H9 (cell line): ENCODE measurements at regions not wholly inside any gene's neighbourhood (a gene's known extent, or its start where the extent isn't known, plus 50 kb on each side); places are given as distances from the start of the nearest gene placed in this dataset.

ENCODE experiments used
- DNase-seq: peaks from one replicate; pipeline ENCODE4 v3.0.0-alpha.2; 2017
- H2AFZ ChIP-seq: one replicate; pipeline ENCODE4 v1.6.1; 2013; ENCODE audit warnings: mild to moderate bottlenecking, low read length, control low read depth, moderate library complexity
- H2AK5ac ChIP-seq: 2 replicates; pipeline ENCODE4 v1.6.1; 2013; ENCODE audit warnings: low read length, control low read depth, mixed read lengths; ENCODE audit not compliant: insufficient read length
- H2BK120ac ChIP-seq: one replicate; pipeline ENCODE4 v1.6.1; 2013; ENCODE audit warnings: low read depth, mild to moderate bottlenecking, low read length, control low read depth, inconsistent platforms; ENCODE audit not compliant: poor library complexity, severe bottlenecking
- H2BK12ac ChIP-seq: 2 replicates; pipeline ENCODE4 v1.6.1; 2013; ENCODE audit warnings: low read length, control low read depth, mixed read lengths, low read depth; ENCODE audit not compliant: insufficient read length
- H2BK15ac ChIP-seq: 2 replicates; pipeline ENCODE4 v1.6.1; 2013; ENCODE audit warnings: low read depth, low read length, control low read depth
- H2BK20ac ChIP-seq: one replicate; pipeline ENCODE4 v1.6.1; 2013; ENCODE audit warnings: low read depth, mild to moderate bottlenecking, low read length, control low read depth, inconsistent platforms; ENCODE audit not compliant: poor library complexity, severe bottlenecking
- H2BK5ac ChIP-seq: 2 replicates; pipeline ENCODE4 v1.6.1; 2013; ENCODE audit warnings: low read length, control low read depth, mixed read lengths; ENCODE audit not compliant: insufficient read length
- H3K14ac ChIP-seq: 2 replicates; pipeline ENCODE4 v1.6.1; 2013; ENCODE audit warnings: low read length, control low read depth; ENCODE audit not compliant: insufficient read depth
- H3K18ac ChIP-seq: 2 replicates; pipeline ENCODE4 v1.6.1; 2013; ENCODE audit warnings: low read depth, mild to moderate bottlenecking, mixed read lengths, low read length, control low read depth; ENCODE audit not compliant: insufficient read length
- H3K23ac ChIP-seq: 2 replicates; pipeline ENCODE4 v1.6.1; 2013; ENCODE audit warnings: low read length, control low read depth, mixed read lengths, low read depth; ENCODE audit not compliant: insufficient read length
- H3K23me2 ChIP-seq: 2 replicates; pipeline ENCODE4 v1.6.1; 2013; ENCODE audit warnings: low read depth, mild to moderate bottlenecking, mixed read lengths, low read length, control low read depth; ENCODE audit not compliant: insufficient read length, poor library complexity, severe bottlenecking
- H3K27ac ChIP-seq: 2 replicates; pipeline ENCODE4 v1.5.1; 2013; ENCODE audit warnings: low read length, control low read depth, mixed read lengths, low read depth; ENCODE audit not compliant: insufficient read length
- H3K27me3 ChIP-seq: 2 replicates; pipeline ENCODE4 v1.6.1; 2013; ENCODE audit warnings: low read length, control low read depth, inconsistent platforms; ENCODE audit not compliant: insufficient read depth
- H3K4ac ChIP-seq: 2 replicates; pipeline ENCODE4 v1.6.1; 2013; ENCODE audit warnings: low read depth, mild to moderate bottlenecking, control low read depth, inconsistent platforms, low read length, moderate library complexity
- H3K4me1 ChIP-seq: 2 replicates; pipeline ENCODE4 v1.6.1; 2013; ENCODE audit warnings: low read length, control low read depth, inconsistent platforms; ENCODE audit not compliant: insufficient read depth
- H3K4me2 ChIP-seq: 2 replicates; pipeline ENCODE4 v1.6.1; 2013; ENCODE audit warnings: low read length, control low read depth, mixed read lengths; ENCODE audit not compliant: insufficient read length, insufficient read depth
- H3K56ac ChIP-seq: 2 replicates; pipeline ENCODE4 v1.6.1; 2013; ENCODE audit warnings: low read depth, mild to moderate bottlenecking, mixed read lengths, low read length, control low read depth; ENCODE audit not compliant: insufficient read length
- H3K79me1 ChIP-seq: 2 replicates; pipeline ENCODE4 v1.6.1; 2013; ENCODE audit warnings: low read depth, mild to moderate bottlenecking, moderate library complexity, low read length, control low read depth, inconsistent platforms; ENCODE audit not compliant: insufficient read depth, poor library complexity, severe bottlenecking
- H3K79me2 ChIP-seq: 2 replicates; pipeline ENCODE4 v1.6.1; 2013; ENCODE audit warnings: low read length, control low read depth, inconsistent platforms; ENCODE audit not compliant: insufficient read depth
- H3K9ac ChIP-seq: 2 replicates; pipeline ENCODE4 v1.6.1; 2013; ENCODE audit warnings: low read length, control low read depth, mixed read lengths; ENCODE audit not compliant: insufficient read length; ENCODE audit errors: extremely low read depth
- H3K9me3 ChIP-seq: one replicate; pipeline ENCODE4 v1.6.1; 2013; ENCODE audit warnings: low read depth, low read length, inconsistent platforms; ENCODE audit not compliant: control insufficient read depth
- H3T11ph ChIP-seq: one replicate; pipeline ENCODE4 v1.6.1; 2013; ENCODE audit warnings: mild to moderate bottlenecking, low read length, control low read depth, inconsistent platforms
- H4K20me1 ChIP-seq: one replicate; pipeline ENCODE4 v1.6.1; 2013; ENCODE audit not compliant: control insufficient read depth, insufficient read length, insufficient read depth
- H4K5ac ChIP-seq: 2 replicates; pipeline ENCODE4 v1.6.1; 2013; ENCODE audit warnings: low read depth, mild to moderate bottlenecking, mixed read lengths, low read length, control low read depth; ENCODE audit not compliant: insufficient read length
- H4K8ac ChIP-seq: replicated peaks from 2 replicates; pipeline ENCODE4 v1.6.1; 2013; ENCODE audit warnings: low read length, control low read depth, mixed read lengths, low read depth; ENCODE audit not compliant: insufficient read length
- H4K91ac ChIP-seq: 2 replicates; pipeline ENCODE4 v1.6.1; 2013; ENCODE audit warnings: low read depth, mild to moderate bottlenecking, moderate library complexity, mixed read lengths, low read length, control low read depth; ENCODE audit not compliant: insufficient read length
- H3K27ac Mint-ChIP-seq, 3 experiments: 2 replicates in 2 of 3; 3 replicates in 1 of 3; pipeline ENCODE4 v1.8.0; 2020 to 2021; ENCODE audit warnings: mixed read lengths in 3 of 3, mild to moderate bottlenecking in 1 of 3, moderate library complexity in 1 of 3
- H3K27me3 Mint-ChIP-seq: 2 replicates; pipeline ENCODE4 v1.8.0; 2021; ENCODE audit warnings: low read depth, mild to moderate bottlenecking, moderate library complexity, mixed read lengths
- H3K36me3 Mint-ChIP-seq, 3 experiments: 2 replicates in 2 of 3; 3 replicates in 1 of 3; pipeline ENCODE4 v1.8.0; 2020 to 2021; ENCODE audit warnings: low read depth in 3 of 3, mixed read lengths in 3 of 3; ENCODE audit not compliant: insufficient read depth in 1 of 3
- H3K4me1 Mint-ChIP-seq, 2 experiments: 2 replicates each; pipeline ENCODE4 v1.8.0; 2020; ENCODE audit warnings: mixed read lengths in 2 of 2
- H3K4me3 Mint-ChIP-seq, 2 experiments: 2 replicates in 1 of 2; 3 replicates in 1 of 2; pipeline ENCODE4 v1.8.0; 2020 to 2021; ENCODE audit warnings: mild to moderate bottlenecking in 2 of 2, mixed read lengths in 2 of 2, moderate library complexity in 1 of 2
- H3K9me3 Mint-ChIP-seq, 2 experiments: 2 replicates in 1 of 2; 3 replicates in 1 of 2; pipeline ENCODE4 v1.8.0; 2020; ENCODE audit warnings: mild to moderate bottlenecking in 2 of 2, mixed read lengths in 2 of 2, moderate library complexity in 1 of 2
- CTCF ChIP-seq: fragments of 200-600 bp; sonication (generic); conservative IDR thresholded peaks from 3 replicates; pipeline ENCODE4 v1.8.0; 2021; ENCODE audit warnings: antibody characterized with exemption, mild to moderate bottlenecking
- WGBS: extraction: QIAGEN DNeasy Blood & Tissue Kit; methylation state at CpG from one replicate; pipeline ENCODE4 v1.1.7; 2013; ENCODE audit warnings: missing lambda C conversion rate, low lambda C conversion rate, mixed read lengths; ENCODE audit not compliant: insufficient read length; ENCODE audit errors: extremely low coverage; 5-methylcytosine and 5-hydroxymethylcytosine counted together

- no CpG with 5 or more reads among the region's 1 CpG for WGBS
- H3K27ac Mint-ChIP-seq: no peak overlapping the region; a peak in 1 of 7 replicates
- peaks cover 36 to 37% of the 10 kb centered on the region in 2 experiments for H3K4me1 Mint-ChIP-seq
- Histone ChIP-seq H3K27ac (no peak overlapping the region), H3K4ac (no peak overlapping the region), H2BK15ac (no peak overlapping the region), H3K79me2 (no peaks in the 10 kb centered on the region), H2BK12ac (no peak overlapping the region), H3K27me3 (no peaks in the 10 kb centered on the region), H4K5ac (no peak overlapping the region), H4K20me1 (no peaks in the 10 kb centered on the region), H3K18ac (no peak overlapping the region), H4K8ac (no peak overlapping the region), H3K4me2 (no peak overlapping the region), H3K14ac (no peak overlapping the region), H3K9ac (no peak overlapping the region), H2BK120ac (no peak overlapping the region), H3T11ph (no peak overlapping the region), H4K91ac (no peak overlapping the region), H3K23ac (no peak overlapping the region), H2BK5ac (no peak overlapping the region), H3K9me3 (no peaks in the 10 kb centered on the region), H2BK20ac (no peak overlapping the region), H2AK5ac (no peak overlapping the region), H2AFZ (no peak overlapping the region), H3K23me2 (no peaks in the 10 kb centered on the region), H3K79me1 (no peaks in the 10 kb centered on the region), H3K4me1 (peaks cover 4% of the 10 kb centered on the region; the same call in 1 of the 2 replicates), H3K56ac (no peak overlapping the region)
- no peak for DNase-seq
- no peak overlapping the region for H3K4me3 Mint-ChIP-seq
- TF ChIP-seq CTCF: no peak
- no peaks in the 10 kb centered on the region for H3K9me3 Mint-ChIP-seq
- no peaks in the 10 kb centered on the region for H3K27me3 Mint-ChIP-seq
- H3K36me3 Mint-ChIP-seq: no peaks in the 10 kb centered on the region
These were observed 139.0 kb downstream of the RAP2A start for GRCh38 chr13:97573011-97573410.
